CD14-positive monocyte (primary cell): ENCODE measurements at regions not wholly inside any gene's neighbourhood (a gene's known extent, or its start where the extent isn't known, plus 50 kb on each side); places are given as distances from the start of the nearest gene placed in this dataset.

Experiments
- DNase-seq, 3 donors: peaks; one replicate each; pipeline ENCODE4 v3.0.0-alpha.2; 2011 to 2022
- H2AFZ ChIP-seq: 2 replicates; pipeline ENCODE4 v1.6.0; 2012; ENCODE audit warnings: mild to moderate bottlenecking, low read depth, low read length, inconsistent platforms; ENCODE audit not compliant: insufficient read depth, poor library complexity, severe bottlenecking
- H3K27ac ChIP-seq, 2 donors: 1 replicate in 1 of 2; 2 replicates in 1 of 2; pipeline ENCODE4 v1.5.1; 2012 to 2013; ENCODE audit warnings: low read length in 2 of 2, control low read depth in 1 of 2, inconsistent platforms in 1 of 2, low read depth in 1 of 2, mild to moderate bottlenecking in 1 of 2
- H3K27me3 ChIP-seq, 2 donors: one replicate each; pipeline versions ENCODE4 v1.6.0 to v1.6.1; 2011 to 2013; ENCODE audit warnings: low read length in 2 of 2; ENCODE audit not compliant: control insufficient read depth in 2 of 2, insufficient read depth in 2 of 2
- H3K36me3 ChIP-seq, 2 donors: replicated peaks in 1 of 2; 1 replicate in 1 of 2; 2 replicates in 1 of 2; pipeline versions ENCODE4 v1.5.1 to v1.6.1; 2012 to 2013; ENCODE audit warnings: low read length in 2 of 2, control low read depth in 1 of 2, inconsistent platforms in 1 of 2, mild to moderate bottlenecking in 1 of 2; ENCODE audit not compliant: insufficient read depth in 2 of 2, control insufficient read depth in 1 of 2
- H3K4me1 ChIP-seq, 2 donors: 1 replicate in 1 of 2; 2 replicates in 1 of 2; pipeline versions ENCODE4 v1.5.1 to v1.6.1; 2012 to 2013; ENCODE audit warnings: low read length in 2 of 2, control low read depth in 1 of 2, inconsistent platforms in 1 of 2, mild to moderate bottlenecking in 1 of 2, moderate library complexity in 1 of 2; ENCODE audit not compliant: insufficient read depth in 2 of 2, control insufficient read depth in 1 of 2
- H3K4me2 ChIP-seq: replicated peaks from 2 replicates; pipeline ENCODE3; 2012; ENCODE audit warnings: low read length, moderate library complexity, mild to moderate bottlenecking; ENCODE audit not compliant: poor library complexity, severe bottlenecking; ENCODE audit errors: extremely low read depth
- H3K4me3 ChIP-seq, 3 experiments: fragments of 200-600 bp in 1 of 3; sonication (generic) in 1 of 3; replicated peaks in 1 of 3; 1 replicate in 2 of 3; 2 replicates in 1 of 3; pipeline ENCODE4 v1.5.1; 2011 to 2013; ENCODE audit warnings: low read length in 3 of 3, mild to moderate bottlenecking in 3 of 3, control low read depth in 2 of 3, low read depth in 2 of 3, inconsistent platforms in 1 of 3, moderate library complexity in 1 of 3
- H3K79me2 ChIP-seq: 2 replicates; pipeline ENCODE4 v1.6.0; 2012; ENCODE audit warnings: mild to moderate bottlenecking, control low read depth, inconsistent platforms, low read length, moderate library complexity; ENCODE audit not compliant: insufficient read depth
- H3K9ac ChIP-seq: 2 replicates; pipeline ENCODE4 v1.6.0; 2017; ENCODE audit warnings: low read length, mild to moderate bottlenecking; ENCODE audit not compliant: insufficient read depth, poor library complexity, severe bottlenecking
- H3K9me3 ChIP-seq, 2 donors: replicated peaks in 1 of 2; 1 replicate in 1 of 2; 2 replicates in 1 of 2; pipeline versions ENCODE4 v1.5.1 to v1.6.1; 2012 to 2013; ENCODE audit warnings: low read length in 2 of 2, control low read depth in 1 of 2; ENCODE audit not compliant: control insufficient read depth in 1 of 2, insufficient read depth in 1 of 2
- H4K20me1 ChIP-seq: 2 replicates; pipeline ENCODE4 v1.6.0; 2012; ENCODE audit warnings: mild to moderate bottlenecking, low read length, control low read depth, moderate library complexity; ENCODE audit not compliant: insufficient read depth
- H3K27ac Mint-ChIP-seq, 7 donors: one replicate each; pipeline ENCODE4 v1.8.0; 2020; ENCODE audit warnings: mild to moderate bottlenecking in 7 of 7, mixed read lengths in 7 of 7, moderate library complexity in 6 of 7, inconsistent platforms in 2 of 7
- H3K27me3 Mint-ChIP-seq, 3 donors: one replicate each; pipeline ENCODE4 v1.8.0; 2021 to 2022; ENCODE audit warnings: low read depth in 3 of 3, mild to moderate bottlenecking in 3 of 3, mixed read lengths in 3 of 3, moderate library complexity in 3 of 3, inconsistent platforms in 1 of 3
- H3K36me3 Mint-ChIP-seq, 2 donors: one replicate each; pipeline ENCODE4 v1.8.0; 2020; ENCODE audit warnings: mixed read lengths in 2 of 2, inconsistent platforms in 1 of 2, mild to moderate bottlenecking in 1 of 2
- H3K4me1 Mint-ChIP-seq: one replicate; pipeline ENCODE4 v1.8.0; 2020; ENCODE audit warnings: mild to moderate bottlenecking, mixed read lengths
- H3K4me3 Mint-ChIP-seq, 2 donors: one replicate each; pipeline ENCODE4 v1.8.0; 2020; ENCODE audit warnings: mild to moderate bottlenecking in 2 of 2, mixed read lengths in 2 of 2, moderate library complexity in 1 of 2
- H3K9me3 Mint-ChIP-seq, 7 donors: one replicate each; pipeline ENCODE4 v1.8.0; 2020 to 2022; ENCODE audit warnings: mixed read lengths in 7 of 7, mild to moderate bottlenecking in 6 of 7, moderate library complexity in 6 of 7, inconsistent platforms in 2 of 7
- WGBS: methylation state at CpG from one replicate; pipeline ENCODE4 v1.1.5; 2013; ENCODE audit warnings: missing lambda C conversion rate; ENCODE audit not compliant: insufficient coverage; 5-methylcytosine and 5-hydroxymethylcytosine counted together
- intact Hi-C, 2 donors: fragments of 100-400 bp; cut with micrococcal nuclease; formaldehyde crosslinking; loops; one replicate each; pipeline versions ENCODE4 v1.15.0 to v1.15.1; 2023
- TF ChIP-seq, protein P1 (sequence below): fragments of 200-600 bp; IDR thresholded peaks from one replicate; pipeline ENCODE4 v1.8.0; 2022; ENCODE audit warnings: antibody characterized with exemption, mild to moderate bottlenecking

DNA sequence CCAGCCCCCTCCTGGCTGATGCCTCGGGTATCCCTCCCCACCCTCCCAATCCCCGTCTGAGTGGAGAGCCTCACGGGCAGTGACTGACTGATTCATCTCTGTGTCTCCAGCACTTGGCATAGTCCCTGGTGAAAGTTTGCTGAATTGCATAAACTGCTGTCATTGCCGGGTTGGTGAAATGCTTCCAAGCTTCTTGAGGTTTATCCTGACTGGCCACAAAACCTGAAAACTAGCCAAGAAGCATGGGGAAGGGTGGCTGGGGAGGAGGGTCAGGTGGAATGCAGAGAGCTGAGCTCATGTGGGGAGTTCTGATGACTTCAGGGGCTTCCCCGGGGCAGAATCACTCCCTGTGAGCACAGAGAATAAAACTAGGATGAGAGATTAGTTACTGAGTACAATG lies 56.9 kb upstream of the GGTA1 start:
- Mint-ChIP-seq H3K27ac (no peak overlapping the region), H3K27me3 (peaks cover 8 to 16% (median 12%) of the 10 kb centered on the region in 3 donors), H3K9me3 (peaks cover 0 to 2% (median 0%) of the 10 kb centered on the region in 7 donors), H3K4me1 (peaks cover 38% of the 10 kb centered on the region), H3K4me3 (no peak overlapping the region), H3K36me3 (no peaks in the 10 kb centered on the region)
- 32% methylated on average over 4 of the region's 5 CpGs for WGBS
- H4K20me1 ChIP-seq: no peaks in the 10 kb centered on the region
- H3K27ac ChIP-seq: no peak overlapping the region
- H3K27me3 ChIP-seq: peaks cover 0 to 8% of the 10 kb centered on the region in 2 donors
- no peak overlapping the region for H3K4me2 ChIP-seq
- no peak overlapping the region for H3K9ac ChIP-seq
- H2AFZ ChIP-seq: no peak overlapping the region
- H3K9me3 ChIP-seq: no peaks in the 10 kb centered on the region
- DNase-seq: peak in 1 of 3 donors; percentile 46
- H3K79me2 ChIP-seq: no peaks in the 10 kb centered on the region
- no peak overlapping the region for H3K4me3 ChIP-seq
- intact Hi-C loops: loop anchor here in 1 of 2 donors (10.0 kb wide), 1 partner anchor 48 kb away; no protein-coding TSS in a partner anchor
- no peaks in the 10 kb centered on the region for H3K36me3 ChIP-seq
- TF ChIP-seq, protein P1, sequence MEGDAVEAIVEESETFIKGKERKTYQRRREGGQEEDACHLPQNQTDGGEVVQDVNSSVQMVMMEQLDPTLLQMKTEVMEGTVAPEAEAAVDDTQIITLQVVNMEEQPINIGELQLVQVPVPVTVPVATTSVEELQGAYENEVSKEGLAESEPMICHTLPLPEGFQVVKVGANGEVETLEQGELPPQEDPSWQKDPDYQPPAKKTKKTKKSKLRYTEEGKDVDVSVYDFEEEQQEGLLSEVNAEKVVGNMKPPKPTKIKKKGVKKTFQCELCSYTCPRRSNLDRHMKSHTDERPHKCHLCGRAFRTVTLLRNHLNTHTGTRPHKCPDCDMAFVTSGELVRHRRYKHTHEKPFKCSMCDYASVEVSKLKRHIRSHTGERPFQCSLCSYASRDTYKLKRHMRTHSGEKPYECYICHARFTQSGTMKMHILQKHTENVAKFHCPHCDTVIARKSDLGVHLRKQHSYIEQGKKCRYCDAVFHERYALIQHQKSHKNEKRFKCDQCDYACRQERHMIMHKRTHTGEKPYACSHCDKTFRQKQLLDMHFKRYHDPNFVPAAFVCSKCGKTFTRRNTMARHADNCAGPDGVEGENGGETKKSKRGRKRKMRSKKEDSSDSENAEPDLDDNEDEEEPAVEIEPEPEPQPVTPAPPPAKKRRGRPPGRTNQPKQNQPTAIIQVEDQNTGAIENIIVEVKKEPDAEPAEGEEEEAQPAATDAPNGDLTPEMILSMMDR: no peak
- H3K4me1 ChIP-seq: peaks cover 44 to 51% of the 10 kb centered on the region in 2 donors

DNA sequence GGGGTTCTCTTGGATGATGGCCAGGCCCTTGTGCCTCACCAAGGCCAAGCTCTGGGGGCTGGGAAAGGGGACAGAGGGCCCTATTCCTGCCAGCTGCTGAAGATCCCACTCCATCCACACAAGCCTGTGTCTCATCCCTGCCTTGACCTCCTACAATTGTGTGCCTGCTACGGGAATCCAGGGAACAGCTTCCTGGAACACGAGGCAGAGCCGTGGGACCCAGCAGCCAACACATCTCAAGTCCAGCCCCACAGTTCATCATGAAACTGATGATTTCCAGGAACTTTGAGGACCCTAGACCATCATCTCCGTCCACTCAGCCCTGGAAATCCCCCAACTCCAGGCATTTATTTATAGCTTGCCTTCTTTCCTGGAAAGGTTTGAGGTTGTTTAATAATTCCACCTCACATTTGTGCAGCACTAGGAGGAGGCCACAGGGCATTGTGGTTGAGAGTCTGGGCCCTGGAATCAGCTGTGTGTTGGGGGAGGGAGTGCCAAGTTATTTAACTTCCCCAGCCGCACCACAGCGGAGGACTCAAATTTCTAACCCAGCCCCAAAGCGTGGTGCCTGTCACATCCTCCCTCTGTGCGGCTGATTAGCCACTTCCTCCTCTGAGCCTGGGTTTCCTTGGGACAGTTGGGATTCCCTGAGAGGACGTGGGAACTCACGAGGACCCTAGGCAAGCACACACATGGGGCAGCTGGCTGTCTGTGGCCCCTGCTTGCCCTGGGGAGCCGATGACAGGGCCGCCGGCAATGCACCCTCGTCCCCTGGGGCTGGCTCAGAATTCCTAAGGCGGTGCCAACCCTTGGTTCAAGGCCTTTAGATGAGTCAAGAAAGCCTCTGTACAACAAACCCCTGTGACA lies 58.2 kb upstream of the GGTA1 start:
- Histone ChIP-seq H3K36me3 (no peaks in the 10 kb centered on the region), H3K9ac (peak overlapping the region; percentile 27), H3K4me3 (peak overlapping the region in 1 of 3 experiments; percentile 57), H4K20me1 (no peaks in the 10 kb centered on the region), H3K4me2 (peak overlapping the region; percentile 60), H3K27me3 (peaks cover 0 to 8% of the 10 kb centered on the region in 2 donors), H3K9me3 (no peaks in the 10 kb centered on the region), H3K27ac (peak overlapping the region; percentile 61 to 75), H3K4me1 (peaks cover 43 to 50% of the 10 kb centered on the region in 2 donors), H3K79me2 (no peaks in the 10 kb centered on the region), H2AFZ (peak overlapping the region; percentile 39)
- H3K27ac Mint-ChIP-seq: peak overlapping the region; percentile 75 to 92 (median 85)
- no peaks in the 10 kb centered on the region for H3K36me3 Mint-ChIP-seq
- 2% methylated on average over 14 of the region's 15 CpGs for WGBS
- intact Hi-C loops: loop anchor here in 1 of 2 donors (10.0 kb wide), 1 partner anchor 47 kb away; no protein-coding TSS in a partner anchor
- peak overlapping the region; percentile 27 to 64 for H3K4me3 Mint-ChIP-seq
- H3K4me1 Mint-ChIP-seq: peaks cover 49% of the 10 kb centered on the region
- peaks cover 3 to 14% (median 9%) of the 10 kb centered on the region in 3 donors for H3K27me3 Mint-ChIP-seq
- DNase-seq: peak; percentile 66 to 87 (median 70)
- TF ChIP-seq, protein P1: no peak
- H3K9me3 Mint-ChIP-seq: peaks cover 0 to 2% (median 0%) of the 10 kb centered on the region in 7 donors
